GM10248 (cell line): ENCODE measurements at regions not wholly inside any gene's neighbourhood (a gene's known extent, or its start where the extent isn't known, plus 50 kb on each side); places are given as distances from the start of the nearest gene placed in this dataset.

Experiments used
- CTCF ChIA-PET: fragments of 300-600 bp; sonication (Branson Sonifier 250); formaldehyde crosslinking; extraction: SDS; loops from one replicate; lab custom pipeline; 2021; ENCODE audit warnings: antibody characterized with exemption; lab: Yijun Ruan, JAX
- POLR2A ChIA-PET: fragments of 350-650 bp; sonication (Branson Sonifier 250); formaldehyde crosslinking; extraction: SDS; loops from one replicate; lab custom pipeline; 2020; ENCODE audit warnings: antibody characterized with exemption; lab: Yijun Ruan, JAX
- DNase-seq: peaks from one replicate; pipeline ENCODE4 v3.0.0; 2012; ENCODE audit errors: extremely low spot score
- CTCF ChIP-seq: IDR thresholded peaks from 2 replicates; pipeline ENCODE4 v1.5.1; 2012; ENCODE audit warnings: mild to moderate bottlenecking, low read depth; ENCODE audit errors: extremely low read depth, missing control alignments, control extremely low read depth

- no peak for TF ChIP-seq CTCF
- ChIA-PET CTCF (interaction anchor here (1.6 to 3.9 kb wide), 2 partner anchors 9 to 15 kb away, joined by 5 to 15 read pairs; no protein-coding TSS in a partner anchor), POLR2A (no interaction called here)
- no peak for DNase-seq
These were observed 51.6 kb upstream of the OR4E1 start for GRCh38 chr14:21725250-21725649.

- no peak for TF ChIP-seq CTCF
- ChIA-PET CTCF (interaction anchor here (0.9 to 4.3 kb wide), 4 partner anchors 10 to 16 kb away, joined by 3 to 24 read pairs (median 10); no protein-coding TSS in a partner anchor), POLR2A (no interaction called here)
- no peak for DNase-seq
These were observed 50.7 kb upstream of the OR4E1 start for GRCh38 chr14:21724090-21724973.

GRCh38 chr14:21723431-21724045 lies 49.9 kb upstream of the OR4E1 start:
- DNase-seq, result peak; percentile 12
- POLR2A ChIA-PET, result no interaction called here
- peak; percentile 15 for TF ChIP-seq CTCF
- CTCF ChIA-PET, result interaction anchor here (0.9 to 4.3 kb wide), 4 partner anchors 11 to 15 kb away, joined by 3 to 24 read pairs (median 10); no protein-coding TSS in a partner anchor
